HG03103 (cell line): ENCODE measurements at regions not wholly inside any gene's neighbourhood (a gene's known extent, or its start where the extent isn't known, plus 50 kb on each side); places are given as distances from the start of the nearest gene placed in this dataset.
"Not testable (repeated sequence)": the region's sequence is repeated elsewhere in the genome, so short reads cannot be mapped to it uniquely, and the experiment has no call there.

Experiments
- ATAC-seq: cut with Tn5 transposase; IDR thresholded peaks from one replicate; pipeline ENCODE4 v1.9.1; 2021; ENCODE audit warnings: low read depth; ENCODE audit not compliant: unreplicated experiment

- ATAC-seq = no peak
Observed at GRCh38 chr7:39824456-39825200, 125.4 kb upstream of the CDK13 start.

GRCh38 chr7:39825401-39825980, 124.6 kb upstream of the CDK13 start:
- ATAC-seq = no peak

GRCh38 chr7:39826166-39826565, 123.9 kb upstream of the CDK13 start:
- no peak for ATAC-seq

- ATAC-seq = no peak
Observed at GRCh38 chr7:39827571-39827970, 122.5 kb upstream of the CDK13 start.

DNA sequence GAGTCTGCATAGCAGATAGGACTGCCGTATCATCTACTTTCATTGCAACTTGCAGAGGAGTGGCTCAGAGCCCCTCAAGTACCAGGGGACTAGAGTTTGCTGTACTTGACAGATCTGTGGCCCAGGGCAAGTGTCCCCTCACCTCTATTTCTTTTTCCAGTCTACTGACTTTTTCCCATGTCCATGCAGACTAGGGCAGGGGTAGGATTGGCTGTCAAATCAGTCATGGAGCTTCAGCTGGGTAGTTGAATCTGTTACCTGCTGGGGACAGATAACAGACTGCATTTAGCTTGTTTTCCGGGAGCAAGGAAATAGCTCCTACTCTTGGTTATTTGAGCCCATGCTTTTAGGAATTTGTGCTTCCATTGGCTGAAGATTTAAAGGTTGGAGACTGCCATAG, 121.0 kb upstream of the CDK13 start:
- no peak for ATAC-seq

- no peak for ATAC-seq
Observed at GRCh38 chr7:39832519-39833085, 117.5 kb upstream of the CDK13 start.

GRCh38 chr7:39833180-39833799, 116.8 kb upstream of the CDK13 start:
- ATAC-seq = peak; percentile 52

- ATAC-seq = not testable (repeated sequence)
Observed at GRCh38 chr7:39833865-39834634, 116.0 kb upstream of the CDK13 start.

DNA sequence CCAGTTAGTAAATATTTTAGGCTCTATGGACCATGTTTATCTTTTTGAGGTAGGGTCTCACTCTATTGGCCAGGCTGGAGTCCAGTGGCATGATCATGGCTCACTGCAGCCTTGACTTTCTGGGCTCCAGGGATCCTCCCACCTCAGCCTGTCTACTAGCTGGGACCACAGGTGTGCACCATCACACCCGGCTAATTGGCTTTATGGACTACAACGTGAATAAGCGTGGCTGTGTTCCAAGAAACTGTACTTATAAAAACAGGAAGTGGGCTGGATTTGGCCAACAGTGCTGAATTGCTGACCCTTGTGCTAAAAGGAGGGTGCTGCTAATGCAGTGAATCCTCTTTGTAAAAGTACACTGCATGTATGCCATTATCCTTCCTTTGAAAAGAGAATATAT, 111.7 kb upstream of the CDK13 start:
- no peak for ATAC-seq

GRCh38 chr7:39845006-39845405, 105.0 kb upstream of the CDK13 start:
- ATAC-seq = no peak

- no peak for ATAC-seq
Observed at GRCh38 chr7:39847227-39847626, 102.8 kb upstream of the CDK13 start.

DNA sequence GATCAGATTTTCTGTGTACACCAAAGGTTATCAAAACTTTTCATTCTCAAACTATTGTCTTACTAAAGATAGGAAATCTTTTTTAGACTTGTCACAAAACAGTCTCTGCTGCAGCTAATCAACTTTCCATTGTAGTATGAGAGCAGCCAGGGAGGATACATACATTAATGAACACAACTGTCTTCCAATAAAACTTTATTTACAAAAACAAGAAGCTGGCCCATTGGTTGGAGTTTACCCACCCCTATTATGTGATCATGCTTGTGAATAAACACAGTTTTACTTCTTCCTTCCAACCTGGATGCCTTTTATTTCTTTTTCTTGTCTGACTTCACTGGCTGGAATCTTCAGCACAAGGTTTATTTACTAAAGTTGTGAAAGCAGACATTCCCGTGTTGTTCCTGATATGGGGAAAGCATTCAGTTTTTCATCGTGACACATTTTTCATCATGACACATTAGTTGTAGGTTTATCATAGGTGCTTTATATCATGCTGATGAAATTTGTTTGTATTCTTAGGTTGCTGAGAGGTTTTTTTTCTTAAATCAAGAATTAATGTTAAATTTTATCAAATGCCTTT, 98.5 kb upstream of the CDK13 start:
- ATAC-seq = no peak

- not testable (repeated sequence) for ATAC-seq
Observed at GRCh38 chr7:39854616-39855324, 95.3 kb upstream of the CDK13 start.

DNA sequence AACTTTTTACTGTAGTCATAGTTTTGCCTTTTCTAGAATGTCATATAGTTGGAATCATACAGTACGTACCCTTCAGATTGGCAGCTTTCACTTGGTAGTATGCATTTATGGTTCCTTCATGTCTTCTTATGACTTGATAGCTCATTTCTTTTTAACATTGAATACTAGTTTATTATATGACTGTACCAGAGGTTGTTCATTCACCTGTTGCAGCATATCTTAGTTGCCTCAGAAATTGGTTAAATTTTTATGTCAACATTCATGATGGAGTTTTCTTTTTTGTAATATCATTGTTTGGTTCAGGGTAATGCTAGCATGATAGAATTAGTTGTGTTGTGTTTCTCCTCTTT, 94.8 kb upstream of the CDK13 start:
- ATAC-seq = no peak

DNA sequence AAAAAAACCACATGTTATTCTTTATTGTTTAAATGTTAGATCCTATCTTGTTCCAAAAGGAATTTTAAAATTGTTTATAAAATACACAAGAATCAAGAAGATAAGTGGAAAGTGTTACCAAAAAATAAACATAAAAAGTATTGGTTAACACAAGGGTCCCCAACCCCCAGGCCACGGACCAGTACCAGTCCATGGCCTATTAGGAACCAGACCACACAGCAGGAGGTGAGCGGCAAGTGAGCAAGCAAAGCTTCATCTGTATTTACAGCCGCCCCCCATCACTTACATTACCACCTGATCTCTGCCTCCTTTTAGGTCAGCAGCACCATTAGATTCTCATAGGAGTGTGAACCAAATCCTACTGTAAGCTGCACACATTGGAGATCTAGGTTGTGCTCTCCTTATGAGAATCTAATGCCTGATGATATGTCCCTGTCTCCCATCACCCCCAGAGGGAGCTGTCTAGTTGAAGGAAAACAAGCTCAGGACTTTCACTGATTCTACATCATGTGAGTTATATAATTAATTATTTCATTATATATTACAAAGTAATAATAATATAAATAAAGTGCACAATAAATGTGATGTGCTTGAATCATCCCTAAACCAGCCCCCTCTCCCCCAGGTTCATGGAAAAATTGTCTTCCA, 86.3 kb upstream of the CDK13 start:
- ATAC-seq = not testable (repeated sequence)

DNA sequence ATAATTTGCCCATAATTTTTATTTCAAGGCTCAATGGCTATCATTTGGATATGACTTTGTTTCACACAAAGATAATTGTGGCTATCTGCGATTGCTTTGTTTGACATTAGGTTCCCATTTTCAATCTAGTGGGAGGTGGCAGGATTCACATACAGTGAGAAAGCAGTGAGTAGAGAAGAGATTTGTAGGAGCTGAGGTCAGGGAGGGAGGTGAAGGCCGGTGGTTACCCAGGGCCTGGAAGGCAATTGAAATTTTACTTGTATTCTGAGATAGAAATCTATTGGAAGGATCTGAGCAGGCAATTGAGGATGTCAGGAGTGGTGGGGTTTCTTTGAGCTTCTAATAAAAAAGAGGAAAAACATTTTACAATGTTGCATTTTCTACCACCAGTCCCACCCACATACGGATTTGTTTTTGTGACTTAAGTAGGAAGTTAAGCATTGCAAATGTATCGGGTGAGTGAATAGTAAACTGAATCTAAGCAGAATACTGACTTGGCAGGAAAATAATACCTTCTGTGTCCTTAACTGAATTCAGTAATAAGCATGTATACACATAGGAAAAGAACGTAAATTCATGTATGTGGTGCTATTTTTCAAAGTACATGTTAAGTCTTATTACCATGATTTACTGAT, 80.1 kb upstream of the CDK13 start:
- not testable (repeated sequence) for ATAC-seq

- not testable (repeated sequence) for ATAC-seq
Observed at GRCh38 chr7:39871610-39872009, 78.4 kb upstream of the CDK13 start.

GRCh38 chr7:39880556-39880955, 69.5 kb upstream of the CDK13 start:
- ATAC-seq = no peak

- no peak for ATAC-seq
Observed at GRCh38 chr7:39882148-39882784, 67.8 kb upstream of the CDK13 start.
